Tibial artery (tissue), 4 donors: ENCODE measurements at regions not wholly inside any gene's neighbourhood (a gene's known extent, or its start where the extent isn't known, plus 50 kb on each side); places are given as distances from the start of the nearest gene placed in this dataset.

Source experiments
- DNase-seq, 2 donors: peaks; one replicate each; pipeline ENCODE4 v3.0.0-alpha.2; 2019
- H3K27ac ChIP-seq, 2 donors: fragments of 200-600 bp; sonication (generic) in 1 of 2; 1 replicate in 1 of 2; 2 replicates in 1 of 2; pipeline ENCODE4 v1.5.1; 2018 to 2019; ENCODE audit warnings: mild to moderate bottlenecking in 1 of 2
- H3K27me3 ChIP-seq, 2 donors: fragments of 200-600 bp; sonication (generic) in 1 of 2; one replicate each; pipeline versions ENCODE4 v1.5.1 to v1.6.0; 2016 to 2019
- H3K36me3 ChIP-seq, 3 donors: fragments of 200-600 bp; sonication (generic) in 2 of 3; one replicate each; pipeline ENCODE4 v1.5.1; 2016 to 2019; ENCODE audit warnings: mild to moderate bottlenecking in 2 of 3
- H3K4me1 ChIP-seq, 4 donors: fragments of 200-600 bp; sonication (generic) in 2 of 4; 1 replicate in 3 of 4; 2 replicates in 1 of 4; pipeline ENCODE4 v1.5.1; 2016 to 2019
- H3K4me3 ChIP-seq, 2 donors: fragments of 200-600 bp; sonication (generic) in 1 of 2; 1 replicate in 1 of 2; 2 replicates in 1 of 2; pipeline ENCODE4 v1.5.1; 2018 to 2019; ENCODE audit warnings: mild to moderate bottlenecking in 2 of 2
- H3K9me3 ChIP-seq, 3 donors: fragments of 200-600 bp; sonication (generic) in 1 of 3; one replicate each; pipeline ENCODE4 v1.5.1; 2016 to 2019
- CTCF ChIP-seq, 2 experiments: fragments of 200-600 bp in 1 of 2; fragments of 450-650 bp in 1 of 2; IDR thresholded peaks; one replicate each; pipeline ENCODE4 v1.5.1; 2017 to 2019; ENCODE audit warnings: antibody characterized with exemption in 2 of 2, mild to moderate bottlenecking in 1 of 2, moderate library complexity in 1 of 2
- intact Hi-C: fragments of 100-400 bp; cut with DNase I; formaldehyde crosslinking; loops from one replicate; pipeline ENCODE4 v1.15.0; 2023; ENCODE audit warnings: low total_unique reads

- Histone ChIP-seq H3K9me3 (no peaks in the 10 kb centered on the region), H3K4me3 (no peak overlapping the region), H3K27ac (no peak overlapping the region), H3K27me3 (no peaks in the 10 kb centered on the region), H3K4me1 (no peaks in the 10 kb centered on the region), H3K36me3 (no peaks in the 10 kb centered on the region)
- no peak for DNase-seq
- intact Hi-C loops: no loop called here
- TF ChIP-seq CTCF (IDR thresholded peaks at IDR 0.05): no peak
These were observed 239.1 kb upstream of the RBFOX1 start for GRCh38 chr16:7093511-7093910.

- Histone ChIP-seq H3K9me3 (no peaks in the 10 kb centered on the region), H3K27me3 (no peaks in the 10 kb centered on the region), H3K36me3 (no peaks in the 10 kb centered on the region), H3K27ac (no peak overlapping the region), H3K4me3 (no peak overlapping the region), H3K4me1 (no peaks in the 10 kb centered on the region)
- no peak for TF ChIP-seq CTCF (IDR thresholded peaks at IDR 0.05)
- DNase-seq: no peak
- intact Hi-C loops: no loop called here
These were observed 242.0 kb upstream of the RBFOX1 start for GRCh38 chr16:7090628-7091115.

GRCh38 chr16:7089751-7090150, 242.9 kb upstream of the RBFOX1 start:
- Histone ChIP-seq H3K27ac (no peak overlapping the region), H3K9me3 (no peaks in the 10 kb centered on the region), H3K4me3 (no peak overlapping the region), H3K4me1 (no peaks in the 10 kb centered on the region), H3K27me3 (no peaks in the 10 kb centered on the region), H3K36me3 (no peaks in the 10 kb centered on the region)
- DNase-seq: no peak
- no peak for TF ChIP-seq CTCF (IDR thresholded peaks at IDR 0.05)
- intact Hi-C loops: no loop called here

GRCh38 chr16:7088711-7089110, 243.9 kb upstream of the RBFOX1 start:
- no peak for TF ChIP-seq CTCF (IDR thresholded peaks at IDR 0.05)
- Histone ChIP-seq H3K27me3 (no peaks in the 10 kb centered on the region), H3K9me3 (no peaks in the 10 kb centered on the region), H3K36me3 (no peaks in the 10 kb centered on the region), H3K4me1 (no peaks in the 10 kb centered on the region), H3K4me3 (no peak overlapping the region), H3K27ac (no peak overlapping the region)
- intact Hi-C loops: no loop called here
- DNase-seq: no peak

DNA sequence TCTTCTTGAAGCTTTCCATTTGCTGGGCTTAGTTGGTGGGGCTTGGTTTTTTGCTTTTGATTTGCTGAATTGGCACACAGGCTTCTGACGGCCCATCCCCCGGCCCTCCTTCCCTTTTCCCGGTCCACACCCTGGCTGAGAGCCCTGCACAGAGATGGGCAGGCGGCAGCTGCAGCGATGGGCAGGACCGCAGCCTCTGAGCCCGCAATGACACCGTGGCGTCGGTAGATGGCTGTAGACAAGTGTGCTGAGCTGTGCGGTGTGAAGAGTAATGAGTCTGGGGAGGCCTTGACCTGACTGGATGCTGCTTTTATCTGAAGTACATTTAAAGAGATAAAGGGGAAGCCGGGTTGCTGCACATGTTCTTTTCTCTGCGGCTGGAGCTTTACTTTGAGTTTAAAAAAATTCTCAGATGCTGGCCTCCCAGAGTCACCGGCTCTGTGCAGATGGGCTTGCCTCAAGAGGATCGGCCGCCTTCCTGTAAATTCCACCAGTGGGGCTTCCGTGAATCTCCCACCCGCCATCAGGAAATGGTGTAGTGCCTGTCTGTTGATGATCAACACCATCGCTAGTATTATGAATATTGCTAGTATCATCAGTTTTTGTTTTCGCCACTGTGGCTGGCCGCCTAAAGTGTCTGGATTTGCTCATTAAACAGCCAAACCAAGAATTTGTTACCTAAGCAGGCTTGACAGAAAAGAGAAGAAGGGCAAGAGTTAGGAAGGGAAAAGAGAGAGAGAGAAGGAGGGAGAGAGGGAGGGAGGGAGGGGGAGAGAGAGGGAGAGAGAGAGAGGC, 245.6 kb upstream of the RBFOX1 start:
- H3K9me3 ChIP-seq: no peaks in the 10 kb centered on the region
- no peak overlapping the region for H3K4me3 ChIP-seq
- H3K27ac ChIP-seq: no peak overlapping the region
- intact Hi-C loops: no loop called here
- no peaks in the 10 kb centered on the region for H3K36me3 ChIP-seq
- no peaks in the 10 kb centered on the region for H3K4me1 ChIP-seq
- no peak for TF ChIP-seq CTCF (IDR thresholded peaks at IDR 0.05)
- no peak for DNase-seq
- no peaks in the 10 kb centered on the region for H3K27me3 ChIP-seq
